ENCODE measurements at regions not wholly inside any gene's neighbourhood (a gene's known extent, or its start where the extent isn't known, plus 50 kb on each side); places are given as distances from the start of the nearest gene placed in this dataset.

DNA sequence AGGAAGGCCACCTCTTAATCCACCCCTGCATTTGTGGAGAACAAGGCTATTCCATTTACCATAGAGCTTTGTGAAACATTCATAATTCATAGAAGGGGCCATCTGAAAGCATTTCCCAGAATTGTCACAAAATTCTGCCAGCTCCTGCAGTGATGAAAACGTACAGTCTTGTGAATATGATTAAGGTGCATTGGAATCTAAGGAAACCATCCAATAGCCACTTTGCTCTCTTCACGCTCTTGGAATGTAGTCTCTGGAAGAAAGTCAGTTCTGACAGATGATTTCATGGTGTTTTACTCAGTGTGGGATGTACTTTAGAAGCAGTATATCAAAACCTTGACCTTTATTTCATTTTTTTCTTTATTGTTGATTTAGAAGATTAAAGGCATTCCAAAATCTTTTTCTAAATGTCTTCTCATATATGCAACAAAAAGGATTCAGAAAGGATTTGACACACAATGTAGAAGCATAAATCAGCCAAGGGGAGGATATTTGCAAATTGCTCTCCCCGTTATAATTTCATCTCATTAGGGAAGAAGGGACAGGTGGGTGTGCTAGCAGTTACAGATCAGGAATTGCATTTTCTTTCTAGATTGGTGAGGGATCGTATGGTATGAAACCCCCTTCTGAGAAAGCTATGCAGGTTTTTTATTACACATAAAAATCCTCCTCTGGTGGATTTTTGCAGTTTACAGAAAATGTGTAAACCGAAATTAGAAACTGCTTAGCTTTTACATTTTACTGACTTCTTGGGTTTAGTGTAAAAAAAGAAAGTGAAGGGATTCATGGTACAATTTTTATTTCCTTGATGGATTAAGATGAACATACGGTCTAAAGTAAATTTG lies 390.2 kb downstream of the LRIG3 start:
- Mint-ChIP-seq H3K9me3 (peaks cover 0 to 3% (median 1%) of the 10 kb centered on the region in 7 donors), H3K27me3 (ENCODE audit: low read depth in 3 of 3) (no peaks in the 10 kb centered on the region), H3K4me1 (no peaks in the 10 kb centered on the region), H3K4me3 (no peak overlapping the region), H3K27ac (no peak overlapping the region), H3K36me3 (no peaks in the 10 kb centered on the region)
- Histone ChIP-seq H2AFZ (ENCODE audit: insufficient read depth, low read depth, low read length, poor library complexity, severe bottlenecking) (no peak overlapping the region), H3K4me2 (replicated peaks; ENCODE audit: extremely low read depth, low read length, poor library complexity, severe bottlenecking) (no peak overlapping the region), H3K4me3 (replicated peaks in 1 of 3; ENCODE audit: low read depth in 2 of 3, low read length in 3 of 3) (no peak overlapping the region), H3K9ac (ENCODE audit: insufficient read depth, low read length, poor library complexity, severe bottlenecking) (no peak overlapping the region), H4K20me1 (ENCODE audit: insufficient read depth, low read length) (no peaks in the 10 kb centered on the region), H3K4me1 (ENCODE audit: control insufficient read depth in 1 of 2, insufficient read depth in 2 of 2, low read length in 2 of 2) (no peaks in the 10 kb centered on the region), H3K79me2 (ENCODE audit: insufficient read depth, low read length) (no peaks in the 10 kb centered on the region), H3K27ac (ENCODE audit: low read depth in 1 of 2, low read length in 2 of 2) (no peak overlapping the region), H3K36me3 (replicated peaks in 1 of 2; ENCODE audit: control insufficient read depth in 1 of 2, insufficient read depth in 2 of 2, low read length in 2 of 2) (no peaks in the 10 kb centered on the region), H3K9me3 (replicated peaks in 1 of 2; ENCODE audit: control insufficient read depth in 1 of 2, insufficient read depth in 1 of 2, low read length in 2 of 2) (no peaks in the 10 kb centered on the region), H3K27me3 (ENCODE audit: control insufficient read depth in 2 of 2, insufficient read depth in 2 of 2, low read length in 2 of 2) (no peaks in the 10 kb centered on the region)
- no peak for DNase-seq
- no CpG with 5 or more reads among the region's 6 CpGs for WGBS (ENCODE audit: insufficient coverage)
- TF ChIP-seq, protein P1, sequence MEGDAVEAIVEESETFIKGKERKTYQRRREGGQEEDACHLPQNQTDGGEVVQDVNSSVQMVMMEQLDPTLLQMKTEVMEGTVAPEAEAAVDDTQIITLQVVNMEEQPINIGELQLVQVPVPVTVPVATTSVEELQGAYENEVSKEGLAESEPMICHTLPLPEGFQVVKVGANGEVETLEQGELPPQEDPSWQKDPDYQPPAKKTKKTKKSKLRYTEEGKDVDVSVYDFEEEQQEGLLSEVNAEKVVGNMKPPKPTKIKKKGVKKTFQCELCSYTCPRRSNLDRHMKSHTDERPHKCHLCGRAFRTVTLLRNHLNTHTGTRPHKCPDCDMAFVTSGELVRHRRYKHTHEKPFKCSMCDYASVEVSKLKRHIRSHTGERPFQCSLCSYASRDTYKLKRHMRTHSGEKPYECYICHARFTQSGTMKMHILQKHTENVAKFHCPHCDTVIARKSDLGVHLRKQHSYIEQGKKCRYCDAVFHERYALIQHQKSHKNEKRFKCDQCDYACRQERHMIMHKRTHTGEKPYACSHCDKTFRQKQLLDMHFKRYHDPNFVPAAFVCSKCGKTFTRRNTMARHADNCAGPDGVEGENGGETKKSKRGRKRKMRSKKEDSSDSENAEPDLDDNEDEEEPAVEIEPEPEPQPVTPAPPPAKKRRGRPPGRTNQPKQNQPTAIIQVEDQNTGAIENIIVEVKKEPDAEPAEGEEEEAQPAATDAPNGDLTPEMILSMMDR (IDR thresholded peaks at IDR 0.05), result no peak
- intact Hi-C loops (cut with micrococcal nuclease), result no loop called here

DNA sequence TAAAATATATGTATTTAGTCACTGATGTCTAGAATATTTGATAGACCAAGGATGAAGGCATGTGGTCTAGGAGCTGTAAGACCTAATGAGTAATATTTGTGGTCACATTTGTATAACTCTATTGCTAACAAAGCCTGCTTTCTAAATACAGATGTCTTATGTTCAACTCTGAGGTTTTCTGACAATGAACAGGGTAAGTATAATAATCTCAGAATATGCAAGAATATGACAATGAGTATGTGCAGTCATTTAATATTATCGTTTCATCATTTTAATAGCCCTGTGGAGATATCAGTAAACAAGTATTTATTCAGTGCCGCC lies 389.6 kb downstream of the LRIG3 start:
- H2AFZ ChIP-seq (ENCODE audit: insufficient read depth, low read depth, low read length, poor library complexity, severe bottlenecking), result no peak overlapping the region
- WGBS (ENCODE audit: insufficient coverage), result no CpG with 5 or more reads among the region's 2 CpGs
- H3K4me3 ChIP-seq (replicated peaks in 1 of 3; ENCODE audit: low read depth in 2 of 3, low read length in 3 of 3), result no peak overlapping the region
- no peaks in the 10 kb centered on the region for H4K20me1 ChIP-seq (ENCODE audit: insufficient read depth, low read length)
- Mint-ChIP-seq H3K9me3 (peaks cover 0 to 3% (median 1%) of the 10 kb centered on the region in 7 donors), H3K27me3 (ENCODE audit: low read depth in 3 of 3) (no peaks in the 10 kb centered on the region), H3K4me3 (no peak overlapping the region), H3K27ac (no peak overlapping the region), H3K36me3 (no peaks in the 10 kb centered on the region), H3K4me1 (no peaks in the 10 kb centered on the region)
- H3K4me1 ChIP-seq (ENCODE audit: control insufficient read depth in 1 of 2, insufficient read depth in 2 of 2, low read length in 2 of 2), result no peaks in the 10 kb centered on the region
- no peak overlapping the region for H3K27ac ChIP-seq (ENCODE audit: low read depth in 1 of 2, low read length in 2 of 2)
- TF ChIP-seq, protein P1 (IDR thresholded peaks at IDR 0.05), result no peak
- no peaks in the 10 kb centered on the region for H3K36me3 ChIP-seq (replicated peaks in 1 of 2; ENCODE audit: control insufficient read depth in 1 of 2, insufficient read depth in 2 of 2, low read length in 2 of 2)
- H3K79me2 ChIP-seq (ENCODE audit: insufficient read depth, low read length), result no peaks in the 10 kb centered on the region
- no peaks in the 10 kb centered on the region for H3K9me3 ChIP-seq (replicated peaks in 1 of 2; ENCODE audit: control insufficient read depth in 1 of 2, insufficient read depth in 1 of 2, low read length in 2 of 2)
- DNase-seq, result no peak
- H3K9ac ChIP-seq (ENCODE audit: insufficient read depth, low read length, poor library complexity, severe bottlenecking), result no peak overlapping the region
- no peaks in the 10 kb centered on the region for H3K27me3 ChIP-seq (ENCODE audit: control insufficient read depth in 2 of 2, insufficient read depth in 2 of 2, low read length in 2 of 2)
- intact Hi-C loops (cut with micrococcal nuclease), result no loop called here
- no peak overlapping the region for H3K4me2 ChIP-seq (replicated peaks; ENCODE audit: extremely low read depth, low read length, poor library complexity, severe bottlenecking)

Measured in CD14-positive monocyte (primary cell).